Cardiac fibroblast (primary cell): ENCODE measurements at regions not wholly inside any gene's neighbourhood (a gene's known extent, or its start where the extent isn't known, plus 50 kb on each side); places are given as distances from the start of the nearest gene placed in this dataset.

Source experiments
- DNase-seq, 2 donors: peaks; one replicate each; pipeline versions ENCODE4 v3.0.0 to v3.0.0-alpha.2; 2010; ENCODE audit warnings: low read depth in 2 of 2
- H3K4me3 ChIP-seq, 2 donors: replicated peaks in 1 of 2; 1 replicate in 1 of 2; 2 replicates in 1 of 2; pipeline ENCODE4 v1.5.1; 2011; ENCODE audit warnings: low read depth in 2 of 2, low read length in 2 of 2, mild to moderate bottlenecking in 2 of 2, moderate library complexity in 1 of 2
- CTCF ChIP-seq: IDR thresholded peaks from one replicate; pipeline ENCODE4 v1.5.1; 2011; ENCODE audit warnings: low read depth, mild to moderate bottlenecking, low read length, inconsistent platforms

- no peak for DNase-seq
- H3K4me3 ChIP-seq = no peak overlapping the region
- no peak for TF ChIP-seq CTCF
These were observed 453.3 kb downstream of the BMP2 start for GRCh38 chr20:7220755-7221154.

- no peak for TF ChIP-seq CTCF
- H3K4me3 ChIP-seq = no peak overlapping the region
- no peak for DNase-seq
These were observed 458.7 kb downstream of the BMP2 start for GRCh38 chr20:7226156-7226555.

- TF ChIP-seq CTCF = no peak
- DNase-seq = no peak
- no peak overlapping the region for H3K4me3 ChIP-seq
These were observed 463.8 kb downstream of the BMP2 start for GRCh38 chr20:7231303-7231702.

GRCh38 chr20:7232796-7233195 is 465.3 kb downstream of the BMP2 start:
- no peak for DNase-seq
- no peak for TF ChIP-seq CTCF
- no peak overlapping the region for H3K4me3 ChIP-seq

GRCh38 chr20:7237251-7237650 is 469.8 kb downstream of the BMP2 start:
- DNase-seq = peak in 1 of 2 donors; percentile 13
- no peak overlapping the region for H3K4me3 ChIP-seq
- TF ChIP-seq CTCF = no peak

- no peak overlapping the region for H3K4me3 ChIP-seq
- no peak for TF ChIP-seq CTCF
- no peak for DNase-seq
These were observed 473.0 kb downstream of the BMP2 start for GRCh38 chr20:7240490-7240889.
